Gastroesophageal sphincter (tissue), 3 donors: ENCODE measurements at regions not wholly inside any gene's neighbourhood (a gene's known extent, or its start where the extent isn't known, plus 50 kb on each side); places are given as distances from the start of the nearest gene placed in this dataset.

ENCODE experiments used
- POLR2A ChIP-seq, 2 donors: fragments of 450-650 bp; IDR thresholded peaks; one replicate each; pipeline ENCODE4 v1.6.1; 2017; ENCODE audit warnings: antibody characterized with exemption in 2 of 2, mild to moderate bottlenecking in 2 of 2, moderate library complexity in 1 of 2
- TF ChIP-seq, protein P1 (sequence below), 4 experiments: fragments of 200-600 bp in 2 of 4; fragments of 450-650 bp in 2 of 4; sonication (generic) in 1 of 4; IDR thresholded peaks; one replicate each; pipeline ENCODE4 v1.5.1; 2017 to 2019; ENCODE audit warnings: antibody characterized with exemption in 4 of 4, mild to moderate bottlenecking in 2 of 4, moderate library complexity in 2 of 4

DNA sequence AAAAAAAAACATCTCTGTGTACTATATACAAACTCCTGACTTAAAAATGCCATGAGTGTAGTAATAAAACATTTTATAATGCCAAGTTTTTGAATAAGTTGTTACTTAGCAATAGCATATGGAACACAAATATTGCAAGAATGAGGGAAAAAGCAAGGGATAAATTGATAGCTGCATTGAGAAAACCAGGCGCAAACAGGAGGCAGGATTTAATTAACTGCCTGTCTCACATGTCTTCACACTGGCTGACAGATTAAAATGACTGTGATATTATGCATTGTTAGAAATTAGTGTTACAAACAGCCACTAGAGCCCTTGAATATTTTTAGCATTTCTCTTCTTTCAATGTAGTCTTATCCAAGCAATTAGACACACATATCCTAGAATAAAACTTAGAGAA, 1817.5 kb upstream of the NUDT12 start:
- TF ChIP-seq, protein P1, sequence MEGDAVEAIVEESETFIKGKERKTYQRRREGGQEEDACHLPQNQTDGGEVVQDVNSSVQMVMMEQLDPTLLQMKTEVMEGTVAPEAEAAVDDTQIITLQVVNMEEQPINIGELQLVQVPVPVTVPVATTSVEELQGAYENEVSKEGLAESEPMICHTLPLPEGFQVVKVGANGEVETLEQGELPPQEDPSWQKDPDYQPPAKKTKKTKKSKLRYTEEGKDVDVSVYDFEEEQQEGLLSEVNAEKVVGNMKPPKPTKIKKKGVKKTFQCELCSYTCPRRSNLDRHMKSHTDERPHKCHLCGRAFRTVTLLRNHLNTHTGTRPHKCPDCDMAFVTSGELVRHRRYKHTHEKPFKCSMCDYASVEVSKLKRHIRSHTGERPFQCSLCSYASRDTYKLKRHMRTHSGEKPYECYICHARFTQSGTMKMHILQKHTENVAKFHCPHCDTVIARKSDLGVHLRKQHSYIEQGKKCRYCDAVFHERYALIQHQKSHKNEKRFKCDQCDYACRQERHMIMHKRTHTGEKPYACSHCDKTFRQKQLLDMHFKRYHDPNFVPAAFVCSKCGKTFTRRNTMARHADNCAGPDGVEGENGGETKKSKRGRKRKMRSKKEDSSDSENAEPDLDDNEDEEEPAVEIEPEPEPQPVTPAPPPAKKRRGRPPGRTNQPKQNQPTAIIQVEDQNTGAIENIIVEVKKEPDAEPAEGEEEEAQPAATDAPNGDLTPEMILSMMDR (IDR thresholded peaks at IDR 0.05): no peak
- no peak for TF ChIP-seq POLR2A (IDR thresholded peaks at IDR 0.05)
